ENCODE measurements at regions not wholly inside any gene's neighbourhood (a gene's known extent, or its start where the extent isn't known, plus 50 kb on each side); places are given as distances from the start of the nearest gene placed in this dataset.
"Not testable (repeated sequence)": the region's sequence is repeated elsewhere in the genome, so short reads cannot be mapped to it uniquely, and the experiment has no call there.

DNA sequence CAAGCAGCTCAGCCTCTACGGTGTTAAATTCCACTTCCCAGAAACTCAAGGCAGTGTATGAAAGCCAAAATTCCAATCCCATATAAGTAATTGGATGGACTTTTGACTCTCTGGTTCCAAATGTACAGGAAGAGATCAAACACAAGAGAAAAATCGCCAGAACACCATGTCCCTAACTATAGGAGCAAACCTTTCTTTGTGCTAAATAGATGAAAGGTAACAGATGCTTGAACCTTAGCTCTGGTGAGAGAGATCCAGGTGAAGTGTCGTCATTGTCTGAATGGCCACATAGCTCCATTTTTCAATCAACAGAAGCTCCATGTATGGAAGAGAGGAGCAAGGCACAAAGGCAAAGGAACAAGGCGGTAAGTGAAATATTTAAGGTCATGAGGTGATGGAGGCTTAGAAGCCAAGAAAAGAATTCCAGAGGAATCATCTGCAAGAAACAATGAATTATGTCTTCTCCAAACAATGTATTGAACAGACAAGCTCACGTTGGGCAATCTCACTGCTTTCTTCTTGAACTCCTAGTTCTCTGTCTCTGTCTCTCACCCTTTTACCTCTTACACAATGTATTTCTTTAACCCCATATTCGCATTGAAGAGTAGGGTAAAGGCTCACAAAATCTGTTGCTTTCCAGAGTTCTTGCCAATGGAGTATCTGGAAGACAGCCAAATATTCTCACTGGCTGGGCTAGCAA is 585.1 kb downstream of the GATA3 start:
- no peak for DNase-seq

- DNase-seq: no peak
Measured at GRCh38 chr10:8640301-8640700, 585.8 kb downstream of the GATA3 start.

- DNase-seq: no peak
Measured at GRCh38 chr10:8640878-8641277, 586.4 kb downstream of the GATA3 start.

- no peak for DNase-seq
Measured at GRCh38 chr10:8656261-8656660, 601.8 kb downstream of the GATA3 start.

DNA sequence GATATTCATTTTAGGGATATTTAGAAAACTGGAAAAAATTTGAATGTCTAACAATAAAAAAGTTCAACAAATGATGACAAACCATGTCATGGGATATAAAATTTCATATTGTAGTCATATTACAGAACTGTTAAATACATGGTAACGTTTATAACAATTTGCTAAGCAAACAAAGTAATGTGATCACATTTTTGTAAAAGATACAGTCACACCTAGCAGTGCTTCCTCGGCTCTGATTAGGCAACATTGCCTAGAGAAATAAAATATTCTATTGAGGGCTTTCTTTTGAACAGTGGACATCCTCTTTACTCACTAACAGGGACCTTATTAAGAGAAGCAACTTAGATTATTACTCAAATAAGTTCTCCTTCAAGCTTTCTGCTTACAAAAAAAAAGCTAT is 605.5 kb downstream of the GATA3 start:
- DNase-seq: no peak

DNA sequence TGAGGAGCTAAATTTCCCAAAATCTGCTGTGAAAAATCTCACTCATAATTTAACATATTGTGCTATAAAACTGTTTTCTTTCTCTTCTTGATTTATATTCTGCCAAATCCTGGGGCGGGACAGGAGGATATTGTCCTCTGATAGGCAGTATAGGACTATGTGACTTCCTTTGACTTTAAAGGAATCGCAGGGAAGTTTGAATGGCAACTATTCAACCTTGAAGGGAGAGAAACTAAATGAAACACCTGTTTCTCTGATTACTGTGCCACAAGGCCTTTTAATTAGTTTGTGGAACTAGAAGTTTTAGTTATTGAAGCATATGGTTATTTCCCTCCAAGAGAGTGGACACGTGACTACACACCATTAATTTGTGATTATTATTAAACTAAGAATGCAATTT is 607.4 kb downstream of the GATA3 start:
- no peak for DNase-seq

GRCh38 chr10:8663131-8663530 is 608.6 kb downstream of the GATA3 start:
- no peak for DNase-seq

GRCh38 chr10:8665322-8665721 is 610.8 kb downstream of the GATA3 start:
- DNase-seq: no peak

- no peak for DNase-seq
Measured at GRCh38 chr10:8670461-8670860, 616.0 kb downstream of the GATA3 start.

GRCh38 chr10:8674230-8674629 is 619.7 kb downstream of the GATA3 start:
- no peak for DNase-seq

GRCh38 chr10:8677642-8678041 is 623.2 kb downstream of the GATA3 start:
- no peak for DNase-seq

- not testable (repeated sequence) for DNase-seq
Measured at GRCh38 chr10:8684916-8685315, 630.4 kb downstream of the GATA3 start.

DNA sequence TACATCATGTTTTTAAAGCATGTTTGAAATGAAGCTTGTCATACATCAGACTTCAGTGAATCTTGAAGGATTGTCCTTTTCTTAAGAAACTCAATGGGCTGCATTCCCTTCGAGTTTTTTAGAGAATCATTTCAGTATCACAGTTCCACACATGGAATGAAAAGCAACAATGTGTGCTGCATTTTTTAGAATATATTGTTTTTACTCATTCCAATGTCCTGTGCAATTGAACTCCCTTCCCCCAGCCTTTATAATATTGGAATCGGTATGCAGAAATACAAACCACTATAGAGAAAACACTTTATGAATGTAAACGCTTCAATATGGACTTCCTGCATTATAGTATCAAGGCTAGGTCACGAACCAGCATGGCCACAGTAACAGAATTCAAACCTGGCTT is 634.4 kb downstream of the GATA3 start:
- DNase-seq: no peak

DNA sequence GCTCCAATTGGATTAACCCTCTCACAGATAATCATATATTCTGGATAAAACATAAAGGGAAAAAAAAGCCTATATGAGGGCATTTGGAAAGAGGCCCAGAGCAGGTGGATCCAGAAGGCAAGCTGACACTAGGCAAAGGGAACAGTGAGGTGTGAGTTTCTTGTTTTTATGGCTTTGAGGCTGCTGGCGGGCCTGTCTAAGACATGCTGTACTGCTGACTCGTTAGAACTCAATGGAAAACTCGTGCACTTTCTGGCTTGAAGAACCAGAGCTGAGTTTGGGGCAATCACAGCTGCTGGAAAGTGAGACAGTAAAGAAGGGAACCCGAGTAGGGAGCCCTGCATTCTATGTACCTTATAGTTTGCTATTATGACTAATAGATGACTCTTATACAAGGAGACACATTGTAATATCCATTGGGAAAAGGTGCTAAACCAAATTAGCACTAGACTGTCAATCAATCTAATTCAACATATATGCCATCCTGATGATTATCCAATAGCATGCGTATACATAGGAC is 637.1 kb downstream of the GATA3 start:
- no peak for DNase-seq

- not testable (repeated sequence) for DNase-seq
Measured at GRCh38 chr10:8693635-8694034, 639.1 kb downstream of the GATA3 start.

- DNase-seq: no peak
Measured at GRCh38 chr10:8696746-8697145, 642.3 kb downstream of the GATA3 start.

GRCh38 chr10:8700689-8701088 is 646.2 kb downstream of the GATA3 start:
- no peak for DNase-seq

DNA sequence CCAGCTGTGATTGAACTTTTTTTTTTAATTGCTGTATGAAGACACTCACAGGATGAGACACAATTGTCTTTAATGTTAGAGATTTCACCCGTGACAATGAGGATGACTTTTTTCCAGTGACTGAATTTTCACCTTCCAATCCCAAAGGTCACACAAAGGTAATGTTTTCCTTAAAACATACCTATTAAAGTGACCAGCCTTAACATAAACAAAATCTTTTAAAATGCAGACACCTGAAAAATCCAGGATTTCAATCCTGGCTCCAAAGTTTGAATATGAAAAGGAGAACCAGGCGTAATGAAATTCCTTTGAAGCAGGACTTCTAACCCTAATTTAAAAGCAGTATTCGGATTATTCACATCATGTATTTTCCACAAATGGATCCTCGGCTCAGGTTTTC is 647.7 kb downstream of the GATA3 start:
- DNase-seq: no peak

- DNase-seq: no peak
Measured at GRCh38 chr10:8705415-8705814, 650.9 kb downstream of the GATA3 start.

DNA sequence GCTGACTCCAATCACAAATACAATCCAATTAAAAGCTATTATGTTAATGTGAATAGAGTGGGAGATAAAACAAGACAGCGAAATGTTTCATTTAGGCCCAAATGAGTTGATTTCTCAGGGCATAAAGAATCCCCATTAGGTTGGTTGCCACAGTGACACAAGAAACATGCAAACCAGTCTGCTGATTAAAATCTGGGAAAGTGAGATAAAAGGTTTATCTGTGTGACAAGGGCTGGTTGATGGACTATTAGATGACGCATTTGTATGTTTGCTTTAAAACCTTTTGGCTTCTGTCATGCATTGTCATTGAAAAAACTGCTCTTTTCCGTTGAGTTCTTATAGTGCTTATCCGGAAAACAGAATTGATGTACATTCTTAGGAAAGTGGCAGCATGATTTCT is 658.2 kb downstream of the GATA3 start:
- no peak for DNase-seq

DNA sequence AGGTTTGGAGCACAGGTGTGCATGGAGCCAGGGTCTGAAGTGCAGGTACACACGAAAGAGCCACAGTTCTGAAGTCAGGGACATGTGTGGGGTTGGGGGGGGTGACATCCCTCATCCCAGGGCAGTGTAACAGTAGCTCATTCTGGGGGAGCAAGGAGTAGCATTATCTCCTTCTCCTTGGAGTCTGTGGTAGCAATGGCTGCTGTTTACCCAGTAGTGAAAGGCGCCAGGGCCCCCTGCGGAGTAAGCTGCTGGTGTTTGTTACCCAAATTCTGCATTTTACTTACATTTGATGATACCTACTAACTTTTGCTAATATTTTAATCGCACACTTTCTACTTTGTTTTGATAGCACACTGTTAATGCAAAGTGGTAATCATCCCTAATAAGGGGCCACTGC is 665.5 kb downstream of the GATA3 start:
- no peak for DNase-seq

DNA sequence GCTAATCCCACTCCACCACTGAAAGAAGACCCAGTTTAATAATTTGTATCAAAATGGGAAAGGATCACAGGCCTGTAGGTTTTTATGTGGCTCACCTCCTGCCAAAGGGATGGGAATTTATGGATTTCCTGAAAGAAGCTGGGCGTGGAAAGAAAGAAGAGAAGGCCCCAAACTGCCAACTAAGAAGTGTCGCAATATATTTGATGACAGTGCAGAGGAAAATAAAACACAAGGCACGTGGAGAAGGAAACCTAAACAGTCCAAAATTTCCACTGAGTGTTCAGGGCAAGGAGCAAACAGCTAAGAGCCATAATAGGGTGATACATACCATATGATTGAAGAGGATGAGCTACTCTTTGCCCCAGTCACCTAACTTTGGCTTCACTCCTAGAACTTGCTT is 667.2 kb downstream of the GATA3 start:
- no peak for DNase-seq

DNA sequence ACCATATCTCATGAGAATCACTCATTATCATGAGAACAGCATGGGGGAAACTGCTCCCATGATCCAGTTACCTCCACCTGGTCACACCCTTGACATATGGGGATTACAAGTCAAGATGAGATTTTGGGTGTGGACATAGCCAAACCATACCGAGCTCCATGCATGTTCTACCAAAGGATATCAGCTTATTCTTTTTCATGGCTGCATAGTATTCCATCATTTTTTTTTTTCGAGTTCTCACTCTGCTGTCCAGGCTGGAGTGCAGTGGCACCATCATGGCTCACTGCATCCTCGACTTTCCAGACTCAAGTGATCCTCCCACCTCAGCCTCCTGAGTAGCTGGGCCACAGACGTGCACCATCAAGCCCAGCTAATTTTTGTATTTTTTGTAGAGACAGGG is 668.3 kb downstream of the GATA3 start:
- no peak for DNase-seq

- no peak for DNase-seq
Measured at GRCh38 chr10:8725343-8725742, 670.9 kb downstream of the GATA3 start.

DNA sequence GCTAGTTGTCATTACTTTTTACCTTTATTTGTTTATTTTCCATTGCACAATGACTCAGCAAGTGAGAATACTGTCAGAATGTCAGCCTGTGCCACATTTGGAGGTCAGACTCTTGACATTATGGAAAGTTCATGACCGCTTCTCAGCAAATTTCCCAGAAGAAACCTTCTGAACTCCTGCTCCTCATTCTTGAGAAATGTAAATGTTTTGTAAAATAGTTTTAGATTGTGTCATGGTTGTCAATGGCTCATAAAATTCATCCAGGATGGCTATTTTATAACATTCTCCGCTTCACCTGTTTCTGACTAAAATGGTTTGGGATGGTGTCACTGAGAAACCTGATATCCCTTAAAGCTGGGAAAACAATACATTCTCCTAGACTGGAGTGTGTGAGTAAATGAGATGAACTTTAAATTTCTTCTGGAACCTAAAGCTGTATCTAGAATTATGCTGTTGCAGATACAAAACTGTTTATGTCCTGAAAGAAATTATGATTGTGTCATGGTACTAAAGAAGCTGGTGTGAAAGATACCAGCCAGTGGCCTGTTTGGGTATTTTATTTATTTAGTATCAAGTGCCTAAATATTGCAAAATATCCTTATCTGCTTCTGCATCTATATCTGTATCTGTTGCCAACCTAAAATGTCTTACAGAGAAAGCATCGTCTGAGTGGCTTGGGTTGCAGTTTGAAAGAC is 671.7 kb downstream of the GATA3 start:
- no peak for DNase-seq
